ENCODE measurements at regions not wholly inside any gene's neighbourhood (a gene's known extent, or its start where the extent isn't known, plus 50 kb on each side); places are given as distances from the start of the nearest gene placed in this dataset.
A peak's percentile ranks its signal among the peaks of the same experiment; 100 is the strongest.

DNA sequence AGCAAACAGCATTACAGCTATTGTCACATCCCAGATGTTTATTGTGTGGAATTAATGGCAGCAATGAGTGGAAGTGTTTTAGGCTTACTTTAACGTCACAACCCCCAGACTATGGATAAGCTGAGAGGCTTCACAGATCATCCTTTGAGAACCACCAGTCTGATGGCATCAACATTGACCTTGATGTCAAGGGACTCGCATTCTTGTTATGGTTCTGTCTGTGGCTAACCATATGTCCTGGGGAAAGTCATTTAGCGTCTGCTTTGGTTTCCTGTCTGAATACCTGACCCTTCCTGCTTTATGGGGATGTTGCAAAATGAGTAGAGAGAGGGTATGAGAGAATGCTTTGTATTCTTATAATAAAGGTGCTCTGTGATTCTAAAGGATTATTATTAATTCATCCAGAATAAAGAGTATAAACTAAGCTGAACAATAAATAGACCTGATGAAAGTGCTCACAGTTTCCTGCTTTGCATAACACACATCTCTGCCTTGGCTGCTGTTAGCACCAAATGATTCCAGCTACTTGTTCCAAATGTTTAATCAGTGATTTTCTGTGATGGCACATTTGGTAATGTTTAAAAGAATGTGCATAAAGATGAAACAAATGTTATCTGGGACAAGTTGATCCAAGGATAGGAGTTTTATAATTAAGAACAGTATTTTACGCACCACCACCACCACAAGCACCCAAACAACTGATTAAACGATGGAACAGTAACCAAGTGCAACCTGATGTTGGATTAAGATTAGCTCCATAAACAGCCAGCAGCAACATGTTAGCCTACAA, 116.9 kb upstream of the LRIG3 start:
- no TSS peak for BruUV-seq (replicated peaks)
- no peaks in the 10 kb centered on the region for H3K79me2 ChIP-seq (ENCODE audit: control insufficient read depth, insufficient read depth, low read length)
- RAD21 ChIA-PET (ENCODE audit: unreplicated experiment) = no interaction called here
- H3K4me2 ChIP-seq (ENCODE audit: control insufficient read depth, insufficient read depth) = no peak overlapping the region
- SMC1A ChIA-PET (ENCODE audit: uncharacterized antibody, unreplicated experiment) = interaction anchor here (1.0 kb wide), 1 partner anchor 30 kb away, joined by 3 read pairs; no protein-coding TSS in a partner anchor
- H3K27me3 ChIP-seq (replicated peaks in 1 of 2; ENCODE audit: control insufficient read depth in 2 of 2, insufficient read depth in 2 of 2, low read length in 1 of 2) = no peaks in the 10 kb centered on the region; a peak in 1 of 4 replicates
- H4K20me1 ChIP-seq (ENCODE audit: control insufficient read depth, insufficient read depth) = no peaks in the 10 kb centered on the region
- H3K4me1 ChIP-seq (ENCODE audit: control insufficient read depth, insufficient read depth, low read length) = no peaks in the 10 kb centered on the region
- H3K27ac ChIP-seq (ENCODE audit: control insufficient read depth, insufficient read depth) = no peak overlapping the region
- H3K36me3 ChIP-seq (ENCODE audit: control insufficient read depth in 2 of 2, insufficient read depth in 2 of 2, low read length in 1 of 2) = no peaks in the 10 kb centered on the region
- ATAC-seq (no peak), DNase-seq (ENCODE audit: low read depth, low spot score) (no peak), FAIRE-seq (no peak)
- CTCF ChIA-PET = no interaction called here
- POLR2A ChIA-PET = no interaction called here
- H3K4me3 ChIP-seq = no peak overlapping the region
- in situ Hi-C loops (cut with MboI) (no loop called here), intact Hi-C loops (cut with micrococcal nuclease; ENCODE audit: unreplicated experiment) (no loop called here)
- H2AFZ ChIP-seq (ENCODE audit: control insufficient read depth, low read depth, low read length) = no peak overlapping the region
- no peak for TF ChIP-seq ZNF622 (IDR thresholded peaks at IDR 0.05)
- peak; percentile 74 for TF ChIP-seq RUNX3 (IDR thresholded peaks at IDR 0.05; ENCODE audit: low read length)
- 43% methylated on average over 5 of the region's 5 CpGs for WGBS (ENCODE audit: insufficient coverage, insufficient replicate concordance, low lambda C conversion rate, missing lambda C conversion rate)
- no peaks in the 10 kb centered on the region for H3K9me3 ChIP-seq (replicated peaks; ENCODE audit: control insufficient read depth, insufficient read depth, low read length)
- H3K9ac ChIP-seq (ENCODE audit: control insufficient read depth, insufficient read depth, low read length) = no peak overlapping the region

DNA sequence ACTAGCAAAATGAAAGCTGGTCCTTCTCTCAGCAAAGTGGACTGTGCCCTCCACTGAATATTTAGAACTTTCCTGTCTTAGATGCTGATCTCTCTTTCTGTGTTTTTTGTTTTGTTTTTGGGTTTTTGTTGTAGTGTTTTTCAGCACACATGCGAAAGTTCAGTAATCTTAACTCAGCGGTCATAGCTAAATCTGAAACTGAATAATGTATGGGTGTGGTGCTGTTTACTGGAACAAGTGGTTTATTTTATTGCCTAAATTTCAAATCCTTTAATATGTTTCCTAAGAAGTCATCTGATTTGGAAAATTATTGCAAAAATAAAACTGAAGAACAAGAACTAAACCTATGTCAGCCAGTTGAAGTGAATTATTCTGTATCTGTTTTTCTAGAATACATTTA, 116.0 kb upstream of the LRIG3 start:
- Histone ChIP-seq H3K9ac (ENCODE audit: control insufficient read depth, insufficient read depth, low read length) (no peak overlapping the region), H3K4me1 (ENCODE audit: control insufficient read depth, insufficient read depth, low read length) (no peaks in the 10 kb centered on the region), H3K27ac (ENCODE audit: control insufficient read depth, insufficient read depth) (no peak overlapping the region), H2AFZ (ENCODE audit: control insufficient read depth, low read depth, low read length) (no peak overlapping the region), H3K4me3 (no peak overlapping the region), H3K9me3 (replicated peaks; ENCODE audit: control insufficient read depth, insufficient read depth, low read length) (no peaks in the 10 kb centered on the region), H3K27me3 (replicated peaks in 1 of 2; ENCODE audit: control insufficient read depth in 2 of 2, insufficient read depth in 2 of 2, low read length in 1 of 2) (no peaks in the 10 kb centered on the region; a peak in 1 of 4 replicates), H3K36me3 (ENCODE audit: control insufficient read depth in 2 of 2, insufficient read depth in 2 of 2, low read length in 1 of 2) (no peaks in the 10 kb centered on the region), H3K4me2 (ENCODE audit: control insufficient read depth, insufficient read depth) (no peak overlapping the region), H4K20me1 (ENCODE audit: control insufficient read depth, insufficient read depth) (no peaks in the 10 kb centered on the region), H3K79me2 (ENCODE audit: control insufficient read depth, insufficient read depth, low read length) (no peaks in the 10 kb centered on the region)
- in situ Hi-C loops (cut with MboI) = no loop called here
- CTCF ChIA-PET = no interaction called here
- SMC1A ChIA-PET (ENCODE audit: uncharacterized antibody, unreplicated experiment) = no interaction called here
- TF ChIP-seq BRCA1 (IDR thresholded peaks at IDR 0.05; ENCODE audit: low read depth, low read length) = no peak
- TF ChIP-seq ZNF207 (IDR thresholded peaks at IDR 0.05; ENCODE audit: borderline replicate concordance) = no peak
- FAIRE-seq (no peak), DNase-seq (ENCODE audit: low read depth, low spot score) (no peak), ATAC-seq (no peak)
- intact Hi-C loops (cut with micrococcal nuclease; ENCODE audit: unreplicated experiment) = no loop called here
- RAD21 ChIA-PET (ENCODE audit: unreplicated experiment) = no interaction called here
- no TSS peak for BruUV-seq (replicated peaks)
- POLR2A ChIA-PET = interaction anchor here (0.7 kb wide), 1 partner anchor 964 kb away, joined by 3 read pairs; no protein-coding TSS in a partner anchor
- 0% methylated on average over 2 of the region's 2 CpGs for WGBS (ENCODE audit: insufficient coverage, insufficient replicate concordance, low lambda C conversion rate, missing lambda C conversion rate)

All from GM12878 (cell line).